ENCODE measurements at regions not wholly inside any gene's neighbourhood (a gene's known extent, or its start where the extent isn't known, plus 50 kb on each side); places are given as distances from the start of the nearest gene placed in this dataset.

DNA sequence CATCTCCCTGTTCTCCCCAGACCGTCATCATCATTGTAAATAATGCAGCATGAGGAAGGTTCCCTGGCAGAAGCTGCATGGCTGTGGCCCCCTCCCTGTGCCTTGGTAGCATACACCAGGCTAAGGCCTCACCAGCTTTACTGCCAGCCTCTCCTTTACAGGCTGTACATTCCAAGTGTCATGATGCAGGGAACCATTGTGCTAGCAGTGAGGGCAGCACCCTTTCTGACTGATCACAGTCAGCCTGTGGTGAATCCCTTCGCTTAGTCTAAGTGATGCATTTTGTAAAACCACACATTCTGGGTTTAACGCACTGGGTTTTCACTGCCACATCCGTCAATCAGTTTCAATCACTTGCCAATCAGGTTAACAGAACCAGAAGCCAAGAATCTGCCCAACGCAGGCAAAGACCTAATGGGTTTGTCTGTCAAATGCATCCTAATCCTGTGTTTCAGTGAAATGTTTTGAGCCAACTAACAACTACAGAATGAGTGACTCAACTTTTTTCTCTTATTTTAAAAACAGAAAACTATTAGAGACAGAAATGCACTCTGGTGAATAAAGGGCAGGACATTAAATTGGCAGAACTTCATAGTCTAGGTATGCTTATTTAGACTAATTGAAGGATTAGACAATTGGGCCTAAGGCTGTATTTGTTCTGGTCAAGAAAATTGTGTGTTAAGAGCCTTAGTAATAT lies 225.9 kb upstream of the DPH6 start:
- TF ChIP-seq, protein P1, sequence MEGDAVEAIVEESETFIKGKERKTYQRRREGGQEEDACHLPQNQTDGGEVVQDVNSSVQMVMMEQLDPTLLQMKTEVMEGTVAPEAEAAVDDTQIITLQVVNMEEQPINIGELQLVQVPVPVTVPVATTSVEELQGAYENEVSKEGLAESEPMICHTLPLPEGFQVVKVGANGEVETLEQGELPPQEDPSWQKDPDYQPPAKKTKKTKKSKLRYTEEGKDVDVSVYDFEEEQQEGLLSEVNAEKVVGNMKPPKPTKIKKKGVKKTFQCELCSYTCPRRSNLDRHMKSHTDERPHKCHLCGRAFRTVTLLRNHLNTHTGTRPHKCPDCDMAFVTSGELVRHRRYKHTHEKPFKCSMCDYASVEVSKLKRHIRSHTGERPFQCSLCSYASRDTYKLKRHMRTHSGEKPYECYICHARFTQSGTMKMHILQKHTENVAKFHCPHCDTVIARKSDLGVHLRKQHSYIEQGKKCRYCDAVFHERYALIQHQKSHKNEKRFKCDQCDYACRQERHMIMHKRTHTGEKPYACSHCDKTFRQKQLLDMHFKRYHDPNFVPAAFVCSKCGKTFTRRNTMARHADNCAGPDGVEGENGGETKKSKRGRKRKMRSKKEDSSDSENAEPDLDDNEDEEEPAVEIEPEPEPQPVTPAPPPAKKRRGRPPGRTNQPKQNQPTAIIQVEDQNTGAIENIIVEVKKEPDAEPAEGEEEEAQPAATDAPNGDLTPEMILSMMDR (conservative IDR thresholded peaks at IDR 0.05; ENCODE audit: low read depth, low read length) = no peak
- TF ChIP-seq USF2 (IDR thresholded peaks at IDR 0.05; ENCODE audit: low read depth, low read length) (no peak), MXI1 (IDR thresholded peaks at IDR 0.05; ENCODE audit: borderline replicate concordance, low read depth, low read length) (no peak), MAFK (IDR thresholded peaks at IDR 0.05; ENCODE audit: low read depth, low read length) (no peak), CHD1 (IDR thresholded peaks at IDR 0.05; ENCODE audit: low read depth, low read length) (no peak), SMC3 (IDR thresholded peaks at IDR 0.05; ENCODE audit: low read depth, low read length) (no peak), POLR2A (IDR thresholded peaks at IDR 0.05; ENCODE audit: low read depth, low read length) (no peak)

Measured in IMR-90 (cell line).